ENCODE measurements at regions not wholly inside any gene's neighbourhood (a gene's known extent, or its start where the extent isn't known, plus 50 kb on each side); places are given as distances from the start of the nearest gene placed in this dataset.

- TF ChIP-seq, protein P1, sequence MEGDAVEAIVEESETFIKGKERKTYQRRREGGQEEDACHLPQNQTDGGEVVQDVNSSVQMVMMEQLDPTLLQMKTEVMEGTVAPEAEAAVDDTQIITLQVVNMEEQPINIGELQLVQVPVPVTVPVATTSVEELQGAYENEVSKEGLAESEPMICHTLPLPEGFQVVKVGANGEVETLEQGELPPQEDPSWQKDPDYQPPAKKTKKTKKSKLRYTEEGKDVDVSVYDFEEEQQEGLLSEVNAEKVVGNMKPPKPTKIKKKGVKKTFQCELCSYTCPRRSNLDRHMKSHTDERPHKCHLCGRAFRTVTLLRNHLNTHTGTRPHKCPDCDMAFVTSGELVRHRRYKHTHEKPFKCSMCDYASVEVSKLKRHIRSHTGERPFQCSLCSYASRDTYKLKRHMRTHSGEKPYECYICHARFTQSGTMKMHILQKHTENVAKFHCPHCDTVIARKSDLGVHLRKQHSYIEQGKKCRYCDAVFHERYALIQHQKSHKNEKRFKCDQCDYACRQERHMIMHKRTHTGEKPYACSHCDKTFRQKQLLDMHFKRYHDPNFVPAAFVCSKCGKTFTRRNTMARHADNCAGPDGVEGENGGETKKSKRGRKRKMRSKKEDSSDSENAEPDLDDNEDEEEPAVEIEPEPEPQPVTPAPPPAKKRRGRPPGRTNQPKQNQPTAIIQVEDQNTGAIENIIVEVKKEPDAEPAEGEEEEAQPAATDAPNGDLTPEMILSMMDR (IDR thresholded peaks at IDR 0.05; ENCODE audit: low read depth, low read length, missing control alignments): no peak
- DNase-seq (ENCODE audit: extremely low read depth, low read depth): no peak
- H3K4me3 ChIP-seq (replicated peaks; ENCODE audit: low read depth, low read length): no peak overlapping the region
These were observed 188.4 kb downstream of the ABCC12 start for GRCh38 chr16:47967374-47967773.

DNA sequence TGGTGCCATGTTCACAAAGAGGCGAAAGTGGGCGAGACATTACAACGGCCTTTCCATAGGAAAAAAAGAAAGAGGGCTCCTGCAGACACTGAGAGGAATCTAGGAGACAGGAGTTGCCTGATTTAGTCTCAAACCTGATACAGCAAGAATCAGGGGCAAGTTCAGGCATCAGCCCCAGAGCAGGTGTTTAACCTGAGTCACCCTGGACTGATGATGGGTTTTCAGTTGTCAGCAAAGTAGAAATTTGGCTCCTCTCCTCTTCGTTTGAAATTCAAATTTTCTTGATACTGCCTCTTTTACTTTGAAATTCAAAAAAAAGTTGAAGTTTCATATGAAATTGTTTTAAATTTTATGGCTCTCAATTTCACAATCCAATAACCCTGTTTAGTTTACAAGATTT is 189.5 kb downstream of the ABCC12 start:
- no peak overlapping the region for H3K4me3 ChIP-seq (replicated peaks; ENCODE audit: low read depth, low read length)
- no peak for DNase-seq (ENCODE audit: extremely low read depth, low read depth)
- TF ChIP-seq, protein P1 (IDR thresholded peaks at IDR 0.05; ENCODE audit: low read depth, low read length, missing control alignments): no peak

- no peak overlapping the region for H3K4me3 ChIP-seq (replicated peaks; ENCODE audit: low read depth, low read length)
- TF ChIP-seq, protein P1 (IDR thresholded peaks at IDR 0.05; ENCODE audit: low read depth, low read length, missing control alignments): no peak
- DNase-seq (ENCODE audit: extremely low read depth, low read depth): no peak
These were observed 190.4 kb downstream of the ABCC12 start for GRCh38 chr16:47965439-47965838.

DNA sequence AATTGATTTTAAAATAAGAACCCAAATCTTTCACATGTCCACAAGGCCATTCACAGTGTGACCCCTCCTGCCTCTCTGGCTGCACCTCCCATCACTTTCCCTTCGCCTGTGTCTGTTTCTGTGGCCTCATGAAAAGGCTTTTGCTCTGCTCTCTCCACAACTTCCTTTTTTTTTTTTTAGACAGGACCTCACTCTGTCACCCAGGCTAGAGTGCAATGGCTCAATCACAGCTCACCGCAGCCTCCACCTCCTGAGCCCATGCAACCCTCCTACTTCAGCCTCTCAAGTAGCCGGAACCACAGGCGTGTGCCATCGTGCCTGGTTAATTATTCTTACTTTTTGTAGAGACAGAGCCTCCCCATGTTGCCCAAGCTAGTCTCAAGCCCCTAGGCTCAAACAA is 197.1 kb downstream of the ABCC12 start:
- H3K4me3 ChIP-seq (replicated peaks; ENCODE audit: low read depth, low read length): no peak overlapping the region
- DNase-seq (ENCODE audit: extremely low read depth, low read depth): no peak
- TF ChIP-seq, protein P1 (IDR thresholded peaks at IDR 0.05; ENCODE audit: low read depth, low read length, missing control alignments): no peak

DNA sequence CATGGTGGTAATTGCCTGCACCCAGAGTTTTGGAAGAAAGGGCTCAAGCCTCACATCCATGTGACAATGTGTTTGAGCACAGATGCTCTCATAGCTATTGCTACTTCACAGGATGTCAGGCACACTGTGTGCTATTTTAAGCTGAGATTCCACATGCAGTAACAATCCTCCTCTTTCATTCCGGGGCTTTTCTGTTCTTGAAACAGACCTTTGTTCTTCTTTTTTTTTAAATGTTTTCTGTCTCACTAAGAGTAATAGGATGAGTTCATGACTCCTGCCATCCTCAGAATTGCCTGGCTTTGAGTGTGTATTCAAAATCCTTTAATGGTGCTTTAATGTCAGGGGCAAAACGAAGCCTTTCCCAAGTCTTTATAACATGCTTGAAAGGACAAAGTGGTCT is 198.9 kb downstream of the ABCC12 start:
- no peak overlapping the region for H3K4me3 ChIP-seq (replicated peaks; ENCODE audit: low read depth, low read length)
- TF ChIP-seq, protein P1 (IDR thresholded peaks at IDR 0.05; ENCODE audit: low read depth, low read length, missing control alignments): no peak
- no peak for DNase-seq (ENCODE audit: extremely low read depth, low read depth)

GRCh38 chr16:47949714-47950113 is 206.1 kb downstream of the ABCC12 start:
- TF ChIP-seq, protein P1 (IDR thresholded peaks at IDR 0.05; ENCODE audit: low read depth, low read length, missing control alignments): no peak
- DNase-seq (ENCODE audit: extremely low read depth, low read depth): no peak
- no peak overlapping the region for H3K4me3 ChIP-seq (replicated peaks; ENCODE audit: low read depth, low read length)

- H3K4me3 ChIP-seq (replicated peaks; ENCODE audit: low read depth, low read length): no peak overlapping the region
- DNase-seq (ENCODE audit: extremely low read depth, low read depth): no peak
- TF ChIP-seq, protein P1 (IDR thresholded peaks at IDR 0.05; ENCODE audit: low read depth, low read length, missing control alignments): no peak
These were observed 206.5 kb downstream of the ABCC12 start for GRCh38 chr16:47949276-47949675.

Data from HFF-Myc (cell line).